BLaER1 (cell line): ENCODE measurements at regions not wholly inside any gene's neighbourhood (a gene's known extent, or its start where the extent isn't known, plus 50 kb on each side); places are given as distances from the start of the nearest gene placed in this dataset.

Source experiments
- H3K27ac ChIP-seq: shearing (Covaris generic); formaldehyde crosslinking; 2 replicates; pipeline ENCODE4 v1.8.1; 2022
- H3K27me3 ChIP-seq: shearing (Covaris generic); formaldehyde crosslinking; 2 replicates; pipeline ENCODE4 v1.8.1; 2022
- H3K36me3 ChIP-seq: shearing (Covaris generic); formaldehyde crosslinking; 2 replicates; pipeline ENCODE4 v1.8.1; 2022
- H3K4me1 ChIP-seq: shearing (Covaris generic); formaldehyde crosslinking; 2 replicates; pipeline ENCODE4 v1.8.1; 2022
- H3K4me2 ChIP-seq: shearing (Covaris generic); formaldehyde crosslinking; 2 replicates; pipeline ENCODE4 v1.8.1; 2022
- H3K4me3 ChIP-seq: shearing (Covaris generic); formaldehyde crosslinking; 2 replicates; pipeline ENCODE4 v1.8.1; 2022
- H3K9ac ChIP-seq: shearing (Covaris generic); formaldehyde crosslinking; 2 replicates; pipeline ENCODE4 v1.8.1; 2022
- H3K9me3 ChIP-seq: shearing (Covaris generic); formaldehyde crosslinking; 2 replicates; pipeline ENCODE4 v1.8.1; 2022
- H4K20me1 ChIP-seq: shearing (Covaris generic); formaldehyde crosslinking; 2 replicates; pipeline ENCODE4 v1.8.1; 2022
- Cebpa-rat ChIP-seq: shearing (Covaris generic); IDR thresholded peaks from 2 replicates; pipeline ENCODE4 v1.8.1; 2022

DNA sequence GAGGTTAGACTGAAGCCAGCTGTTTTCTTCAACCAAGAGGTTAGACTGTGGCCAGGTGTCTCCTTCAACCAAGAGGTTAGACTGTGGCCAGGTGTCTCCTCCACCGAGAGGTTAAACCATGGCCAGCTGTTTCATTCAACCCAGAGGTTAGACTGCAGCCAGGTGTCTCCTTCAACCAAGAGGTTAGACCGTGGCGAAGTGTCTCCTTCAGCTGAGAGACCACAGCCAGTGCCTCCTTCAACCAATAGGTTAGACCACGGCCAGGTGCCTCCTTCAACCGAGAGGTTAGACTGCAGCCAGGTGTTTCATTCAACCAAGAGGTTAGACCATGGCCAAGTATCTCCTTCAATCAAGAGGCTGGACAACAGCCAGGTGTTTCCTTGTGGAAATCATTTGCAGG is 498.1 kb downstream of the TBC1D22A start:
- Histone ChIP-seq H3K9ac (no peak overlapping the region), H3K27me3 (no peaks in the 10 kb centered on the region), H3K4me1 (no peaks in the 10 kb centered on the region), H3K9me3 (no peaks in the 10 kb centered on the region), H3K4me2 (no peak overlapping the region), H3K27ac (no peak overlapping the region), H3K36me3 (no peaks in the 10 kb centered on the region), H4K20me1 (no peaks in the 10 kb centered on the region), H3K4me3 (no peak overlapping the region)
- no peak for TF ChIP-seq Cebpa-rat

DNA sequence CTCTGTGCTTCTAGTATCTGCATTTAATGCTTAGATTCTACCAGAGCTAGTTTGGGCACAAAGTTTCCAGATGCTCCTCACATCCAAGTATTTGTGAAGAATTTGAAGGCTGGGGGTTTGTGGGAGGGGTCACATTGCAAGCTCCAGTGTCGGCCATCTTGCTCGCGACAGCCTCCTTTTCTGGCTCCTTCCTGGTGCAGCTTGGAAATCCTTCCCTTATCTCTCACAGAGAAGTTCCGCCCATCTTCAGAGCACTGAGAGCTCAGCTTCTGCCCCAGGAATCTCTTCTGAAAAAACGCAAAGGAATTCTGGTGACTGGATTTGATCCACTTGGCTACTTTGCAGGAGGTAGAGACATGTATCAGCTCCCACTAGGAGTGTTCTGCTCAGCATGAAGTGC is 497.5 kb downstream of the TBC1D22A start:
- Histone ChIP-seq H3K27me3 (no peaks in the 10 kb centered on the region), H3K4me1 (no peaks in the 10 kb centered on the region), H3K9ac (no peak overlapping the region), H3K9me3 (no peaks in the 10 kb centered on the region), H3K4me3 (no peak overlapping the region), H3K36me3 (no peaks in the 10 kb centered on the region), H3K4me2 (no peak overlapping the region), H3K27ac (no peak overlapping the region), H4K20me1 (no peaks in the 10 kb centered on the region)
- no peak for TF ChIP-seq Cebpa-rat

DNA sequence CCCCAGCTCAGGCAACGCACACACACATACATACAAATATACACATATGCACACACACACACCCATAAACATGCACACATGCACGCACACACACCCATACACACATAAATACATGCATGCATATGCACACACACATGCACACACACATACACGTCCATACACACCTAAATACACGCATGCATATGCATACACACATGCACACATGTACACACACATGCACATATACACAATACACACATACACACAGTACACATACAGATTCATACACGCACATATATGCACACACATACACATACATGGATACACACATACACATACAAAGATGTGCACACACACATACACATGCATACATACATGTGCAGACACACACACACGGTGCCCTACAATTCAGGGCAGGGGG is 496.6 kb downstream of the TBC1D22A start:
- H3K36me3 ChIP-seq: no peaks in the 10 kb centered on the region
- no peaks in the 10 kb centered on the region for H3K4me1 ChIP-seq
- H3K4me3 ChIP-seq: no peak overlapping the region
- no peak overlapping the region for H3K27ac ChIP-seq
- H4K20me1 ChIP-seq: no peaks in the 10 kb centered on the region
- no peaks in the 10 kb centered on the region for H3K27me3 ChIP-seq
- H3K4me2 ChIP-seq: no peak overlapping the region
- no peak for TF ChIP-seq Cebpa-rat
- H3K9ac ChIP-seq: no peak overlapping the region
- H3K9me3 ChIP-seq: no peaks in the 10 kb centered on the region

DNA sequence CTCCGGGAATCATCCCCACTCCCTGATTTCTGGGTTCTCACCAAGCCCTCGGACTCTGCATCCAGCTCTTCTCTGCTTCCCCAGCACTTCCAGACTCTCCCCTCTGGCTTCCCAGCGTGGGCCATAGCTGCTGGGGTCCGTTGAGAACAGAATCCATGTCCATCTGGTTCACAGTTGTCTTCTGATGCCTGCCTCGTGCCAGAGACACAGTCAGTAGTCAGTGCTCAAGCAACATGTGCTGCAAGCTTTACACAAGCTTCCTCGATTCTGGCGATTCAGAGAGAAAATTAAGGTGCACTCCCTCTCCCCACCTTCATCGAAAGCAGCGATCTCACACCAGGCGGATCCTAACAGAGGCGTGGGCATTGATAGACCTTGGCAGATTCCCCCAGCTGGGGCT is 495.5 kb downstream of the TBC1D22A start:
- Histone ChIP-seq H3K9ac (no peak overlapping the region), H3K4me1 (no peaks in the 10 kb centered on the region), H3K36me3 (no peaks in the 10 kb centered on the region), H3K4me2 (no peak overlapping the region), H4K20me1 (no peaks in the 10 kb centered on the region), H3K4me3 (no peak overlapping the region), H3K27me3 (no peaks in the 10 kb centered on the region), H3K27ac (no peak overlapping the region), H3K9me3 (peaks cover 6% of the 10 kb centered on the region)
- no peak for TF ChIP-seq Cebpa-rat

DNA sequence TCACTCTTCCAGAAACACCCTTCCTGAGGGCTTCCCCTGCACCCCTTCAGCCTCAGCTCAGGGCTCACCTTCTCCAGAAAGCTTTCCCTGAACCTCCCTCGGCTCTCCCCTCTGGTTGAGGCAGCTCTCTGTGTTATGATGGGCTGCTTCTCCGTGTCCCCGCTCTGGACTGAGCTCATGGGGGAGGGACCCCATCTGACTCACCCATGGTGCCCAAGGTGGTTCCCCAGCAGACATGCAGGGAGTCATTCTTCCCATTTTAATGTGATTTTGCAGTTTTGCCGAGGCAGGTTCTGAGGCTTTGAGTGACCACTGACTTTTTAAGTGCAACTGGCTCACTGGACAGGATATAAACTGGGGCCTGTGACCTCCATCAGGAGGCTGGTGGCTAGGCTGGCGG is 495.1 kb downstream of the TBC1D22A start:
- Histone ChIP-seq H4K20me1 (no peaks in the 10 kb centered on the region), H3K27me3 (no peaks in the 10 kb centered on the region), H3K4me3 (no peak overlapping the region), H3K4me1 (no peaks in the 10 kb centered on the region), H3K36me3 (no peaks in the 10 kb centered on the region), H3K27ac (no peak overlapping the region), H3K9me3 (peaks cover 10% of the 10 kb centered on the region), H3K9ac (no peak overlapping the region), H3K4me2 (no peak overlapping the region)
- no peak for TF ChIP-seq Cebpa-rat

DNA sequence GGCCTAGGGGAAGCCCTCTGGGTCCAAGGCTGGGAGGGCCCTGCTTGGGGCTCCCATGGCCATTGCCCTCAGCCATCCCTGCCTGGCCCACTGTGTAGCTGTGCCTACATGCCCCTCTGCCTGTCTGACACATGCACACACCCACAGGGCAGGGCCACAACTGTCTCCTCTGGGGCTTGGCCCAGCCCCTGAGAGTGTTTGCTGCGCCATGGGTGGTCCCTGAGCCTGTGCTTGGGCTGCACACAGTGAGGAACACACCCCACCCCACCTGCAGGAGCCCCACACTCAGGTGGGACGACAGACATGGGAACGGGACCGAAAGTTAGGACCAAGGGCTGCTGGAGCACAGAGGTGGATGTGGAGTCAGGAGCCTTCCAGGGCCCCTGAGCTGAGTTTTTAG is 489.5 kb downstream of the TBC1D22A start:
- Histone ChIP-seq H3K4me2 (no peak overlapping the region), H3K27me3 (no peaks in the 10 kb centered on the region), H3K9ac (no peak overlapping the region), H4K20me1 (no peaks in the 10 kb centered on the region), H3K27ac (no peak overlapping the region), H3K9me3 (peaks cover 23% of the 10 kb centered on the region), H3K36me3 (no peaks in the 10 kb centered on the region), H3K4me3 (no peak overlapping the region), H3K4me1 (peaks cover 16% of the 10 kb centered on the region; the same call in 1 of the 2 replicates)
- TF ChIP-seq Cebpa-rat: no peak

DNA sequence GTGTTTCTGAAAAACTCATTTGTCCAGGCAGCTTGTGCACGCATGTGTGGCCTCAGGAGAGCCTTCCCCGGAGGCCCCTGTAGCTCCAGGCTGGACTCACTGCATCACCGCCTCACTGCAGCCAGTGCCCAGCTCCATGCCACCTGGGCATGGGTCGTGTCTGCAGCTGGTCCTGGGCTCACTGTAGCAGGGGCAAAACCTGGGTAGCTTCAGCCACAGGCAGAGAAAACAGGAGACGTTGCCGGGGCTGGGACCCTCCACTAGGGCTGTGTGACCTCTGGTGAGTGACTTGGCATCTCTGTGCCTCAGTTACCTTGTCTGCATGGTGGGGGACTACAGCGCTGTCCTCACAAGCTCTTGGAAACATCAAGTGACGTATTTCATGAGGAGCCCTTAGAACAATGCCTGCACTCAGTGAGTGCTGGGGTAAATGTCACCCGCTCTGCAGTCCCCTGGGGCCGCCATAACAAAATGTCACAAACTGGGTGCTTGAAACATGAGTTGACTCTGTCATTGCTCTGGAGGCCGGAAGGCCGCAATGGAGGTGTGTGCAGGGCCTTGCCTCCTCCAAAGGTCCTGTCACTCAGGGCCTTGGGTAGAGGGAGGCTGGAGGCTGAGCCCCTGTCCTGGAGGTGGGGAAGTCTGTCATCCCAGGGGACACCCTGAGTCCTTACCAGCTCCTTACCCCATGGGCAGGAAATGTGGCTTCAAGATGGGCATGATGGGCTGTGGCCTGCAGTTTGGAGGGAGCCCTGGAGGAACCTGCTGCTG is 488.7 kb downstream of the TBC1D22A start:
- Histone ChIP-seq H3K9me3 (peaks cover 23% of the 10 kb centered on the region), H3K4me1 (peaks cover 16% of the 10 kb centered on the region; the same call in 1 of the 2 replicates), H3K36me3 (no peaks in the 10 kb centered on the region), H3K27ac (no peak overlapping the region), H4K20me1 (no peaks in the 10 kb centered on the region), H3K4me3 (no peak overlapping the region), H3K4me2 (no peak overlapping the region; the same call in 1 of the 2 replicates), H3K9ac (no peak overlapping the region), H3K27me3 (no peaks in the 10 kb centered on the region)
- no peak for TF ChIP-seq Cebpa-rat

DNA sequence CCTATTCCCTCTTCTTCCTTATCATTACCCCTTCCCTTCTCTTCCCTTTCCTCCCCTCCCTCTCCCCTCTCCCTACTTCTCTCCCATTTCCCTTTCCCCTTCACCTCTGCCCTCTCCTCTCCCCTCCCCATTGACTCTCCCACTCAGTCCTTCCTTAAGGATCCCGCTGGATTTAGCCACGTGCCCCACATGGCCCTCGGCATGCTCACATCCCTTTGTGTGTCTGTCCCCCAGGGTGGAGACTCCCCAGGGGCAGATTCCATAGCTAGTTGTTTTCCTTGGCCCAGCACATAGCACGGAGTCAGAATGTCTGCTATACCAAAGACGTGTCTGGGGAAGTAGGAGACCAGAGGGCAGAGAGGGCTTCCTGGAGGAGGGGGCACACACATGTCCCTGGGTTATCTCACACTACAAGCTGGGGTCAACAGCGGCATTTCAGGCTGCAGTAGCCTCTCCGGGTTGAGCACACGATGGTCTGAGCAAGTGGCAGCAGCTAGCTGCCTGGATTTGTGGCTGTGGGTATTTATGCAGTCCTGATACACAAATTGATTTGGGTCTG is 487.0 kb downstream of the TBC1D22A start:
- Histone ChIP-seq H3K9me3 (peaks cover 23% of the 10 kb centered on the region), H3K27me3 (no peaks in the 10 kb centered on the region)
- TF ChIP-seq Cebpa-rat: no peak

DNA sequence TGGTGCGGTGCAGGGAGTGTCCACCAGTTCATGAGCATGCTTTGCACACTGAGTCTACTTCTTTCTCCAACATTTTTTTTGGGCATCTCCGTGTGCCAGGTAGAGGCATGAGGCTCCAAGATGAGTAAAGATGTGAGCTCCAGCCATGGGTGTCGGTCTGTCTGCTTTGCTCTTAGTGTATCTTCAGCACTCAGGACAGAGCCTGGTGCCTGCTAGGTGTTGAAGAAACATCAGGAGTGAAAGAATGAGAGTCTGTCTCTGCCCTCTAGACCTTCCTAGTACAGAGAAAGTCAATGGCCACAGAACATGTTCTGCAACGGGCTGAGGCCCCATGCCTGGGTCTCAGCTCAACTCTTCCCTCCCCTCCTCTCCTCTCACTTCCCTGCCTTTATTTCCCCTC is 486.5 kb downstream of the TBC1D22A start:
- H4K20me1 ChIP-seq: no peaks in the 10 kb centered on the region
- H3K9ac ChIP-seq: no peak overlapping the region
- H3K4me3 ChIP-seq: no peak overlapping the region
- TF ChIP-seq Cebpa-rat: no peak
- no peaks in the 10 kb centered on the region for H3K27me3 ChIP-seq
- no peak overlapping the region for H3K4me2 ChIP-seq
- no peaks in the 10 kb centered on the region for H3K36me3 ChIP-seq
- H3K27ac ChIP-seq: no peak overlapping the region
- peaks cover 23% of the 10 kb centered on the region for H3K9me3 ChIP-seq
- H3K4me1 ChIP-seq: peaks cover 16% of the 10 kb centered on the region; the same call in 1 of the 2 replicates

More for the DNA sequence above, 487.0 kb downstream of the TBC1D22A start:
- no peaks in the 10 kb centered on the region for H3K36me3 ChIP-seq
- no peak overlapping the region for H3K4me3 ChIP-seq
- H3K27ac ChIP-seq: no peak overlapping the region
- no peaks in the 10 kb centered on the region for H4K20me1 ChIP-seq
- no peak overlapping the region for H3K9ac ChIP-seq
- H3K4me2 ChIP-seq: no peak overlapping the region
- peaks cover 16% of the 10 kb centered on the region; the same call in 1 of the 2 replicates for H3K4me1 ChIP-seq

DNA sequence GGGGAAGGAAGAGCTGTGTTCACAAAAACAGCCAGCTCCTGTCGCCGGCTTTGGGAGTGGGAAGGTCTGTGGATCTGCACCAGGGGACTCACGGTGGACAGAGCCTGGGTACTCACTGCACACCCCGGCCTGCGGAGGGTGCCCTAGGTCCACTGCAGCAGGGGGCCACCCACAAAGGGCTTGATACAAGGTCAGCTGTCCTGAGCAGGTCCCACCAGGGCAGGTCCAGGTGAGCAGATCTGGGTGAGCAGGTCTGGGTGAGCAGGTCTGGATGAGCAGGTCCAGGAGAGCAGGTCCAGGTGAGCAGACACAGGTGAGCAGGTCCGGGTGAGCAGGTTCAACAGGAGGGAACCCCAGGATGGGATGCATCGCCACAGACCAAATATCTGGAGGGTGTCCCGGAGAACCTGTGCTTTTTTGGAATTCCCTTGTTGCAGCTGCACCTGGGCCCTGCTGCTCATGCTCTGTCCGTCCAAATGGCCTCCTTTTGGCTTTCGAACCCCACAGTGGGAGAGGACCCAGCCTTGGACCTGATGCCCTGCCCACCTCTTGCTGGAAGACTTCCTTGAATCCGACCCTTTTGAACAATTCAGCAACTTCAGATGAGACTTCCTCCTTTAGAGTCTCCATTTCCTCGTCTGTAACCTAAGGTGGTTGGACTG is 485.3 kb downstream of the TBC1D22A start:
- H4K20me1 ChIP-seq: no peaks in the 10 kb centered on the region
- H3K27ac ChIP-seq: no peak overlapping the region
- H3K4me3 ChIP-seq: no peak overlapping the region
- no peak for TF ChIP-seq Cebpa-rat
- no peak overlapping the region for H3K4me2 ChIP-seq
- peaks cover 16% of the 10 kb centered on the region; the same call in 1 of the 2 replicates for H3K4me1 ChIP-seq
- H3K9ac ChIP-seq: no peak overlapping the region
- H3K36me3 ChIP-seq: no peaks in the 10 kb centered on the region
- no peaks in the 10 kb centered on the region for H3K27me3 ChIP-seq
- H3K9me3 ChIP-seq: peaks cover 18% of the 10 kb centered on the region
